Neural cell (in vitro differentiated cells): ENCODE measurements at regions not wholly inside any gene's neighbourhood (a gene's known extent, or its start where the extent isn't known, plus 50 kb on each side); places are given as distances from the start of the nearest gene placed in this dataset.

ENCODE experiments used
- EP300 ChIP-seq: fragments of 450-650 bp; conservative IDR thresholded peaks from 2 replicates; pipeline ENCODE4 v1.6.1; 2014; ENCODE audit warnings: antibody characterized with exemption, mild to moderate bottlenecking, moderate library complexity; ENCODE audit not compliant: poor library complexity, severe bottlenecking
- EZH2 ChIP-seq: fragments of 200-600, 300-800 bp; shearing (Covaris generic), sonication (generic); IDR thresholded peaks from 2 replicates; pipeline ENCODE4 v1.6.1; 2014; ENCODE audit warnings: antibody characterized with exemption, low read length, borderline replicate concordance, mild to moderate bottlenecking; ENCODE audit not compliant: insufficient read depth, poor library complexity, severe bottlenecking
- POLR2AphosphoS5 ChIP-seq: IDR thresholded peaks from 2 replicates; pipeline ENCODE4 v1.6.1; 2012
- RAD21 ChIP-seq: fragments of 450-650 bp; conservative IDR thresholded peaks from 2 replicates; pipeline ENCODE4 v1.6.1; 2014; ENCODE audit warnings: antibody characterized with exemption, mild to moderate bottlenecking, moderate library complexity
- SMC3 ChIP-seq: fragments of 450-650 bp; conservative IDR thresholded peaks from 2 replicates; pipeline ENCODE4 v1.6.1; 2014; ENCODE audit warnings: antibody characterized with exemption, mild to moderate bottlenecking, moderate library complexity; ENCODE audit not compliant: poor library complexity
- TAF1 ChIP-seq: IDR thresholded peaks from 2 replicates; pipeline ENCODE4 v1.6.1; 2012; ENCODE audit warnings: low read depth
- TF ChIP-seq, protein P1 (sequence below): fragments of 450-650 bp; IDR thresholded peaks from 2 replicates; pipeline ENCODE4 v1.5.1; 2014; ENCODE audit warnings: antibody characterized with exemption, mild to moderate bottlenecking, moderate library complexity; ENCODE audit not compliant: poor library complexity, severe bottlenecking
- TF ChIP-seq, protein P2 (sequence below): IDR thresholded peaks from 2 replicates; pipeline ENCODE4 v1.6.1; 2012; ENCODE audit warnings: borderline replicate concordance

DNA sequence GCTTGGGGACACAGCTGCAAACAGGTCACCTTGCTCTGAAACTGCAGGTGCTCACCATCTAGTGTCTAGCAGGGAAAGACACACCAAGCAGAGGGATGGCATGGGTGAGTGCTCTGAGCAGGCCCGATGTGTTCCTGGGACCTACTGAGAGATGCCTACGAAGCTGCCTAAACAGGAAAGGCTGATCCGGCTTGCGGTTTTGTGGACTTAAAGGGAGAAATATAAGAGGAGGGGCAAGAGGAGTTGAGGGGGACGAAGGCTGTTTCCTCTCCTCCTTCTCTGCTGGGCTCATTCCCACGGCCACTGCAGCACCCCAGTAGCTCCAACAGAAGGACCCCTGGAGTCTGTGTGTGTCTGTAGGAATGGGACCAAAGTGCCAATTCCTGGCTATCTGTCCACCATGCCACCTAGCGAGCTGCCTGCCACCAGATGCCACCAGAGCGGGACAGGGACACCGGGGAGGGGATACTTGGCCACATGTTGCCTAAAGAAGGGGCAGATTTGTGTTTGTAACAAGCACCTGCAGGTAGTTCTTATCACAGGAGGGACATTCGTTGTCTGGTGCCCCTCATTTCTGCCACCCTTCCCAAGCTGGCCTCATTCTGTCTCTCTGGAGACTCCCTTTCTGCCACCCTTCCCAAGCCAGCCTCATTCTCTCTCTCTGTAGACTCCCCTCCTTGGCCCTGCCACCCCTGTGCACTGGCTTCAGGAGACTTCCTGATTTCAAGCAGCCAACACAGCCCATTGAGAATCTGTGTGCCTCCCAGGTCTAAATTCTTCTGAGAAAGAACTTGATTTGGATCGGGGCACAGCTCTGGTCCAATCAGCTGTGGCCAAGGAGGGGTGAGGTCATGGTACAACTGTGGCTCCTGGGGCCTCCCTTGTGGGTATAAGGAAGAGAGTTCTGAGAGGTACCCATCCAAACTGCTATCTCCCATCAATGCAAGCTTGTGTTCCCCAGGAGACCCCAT lies 221.8 kb downstream of the ANKRD60 start:
- TF ChIP-seq RAD21 = no peak
- TF ChIP-seq, protein P1, sequence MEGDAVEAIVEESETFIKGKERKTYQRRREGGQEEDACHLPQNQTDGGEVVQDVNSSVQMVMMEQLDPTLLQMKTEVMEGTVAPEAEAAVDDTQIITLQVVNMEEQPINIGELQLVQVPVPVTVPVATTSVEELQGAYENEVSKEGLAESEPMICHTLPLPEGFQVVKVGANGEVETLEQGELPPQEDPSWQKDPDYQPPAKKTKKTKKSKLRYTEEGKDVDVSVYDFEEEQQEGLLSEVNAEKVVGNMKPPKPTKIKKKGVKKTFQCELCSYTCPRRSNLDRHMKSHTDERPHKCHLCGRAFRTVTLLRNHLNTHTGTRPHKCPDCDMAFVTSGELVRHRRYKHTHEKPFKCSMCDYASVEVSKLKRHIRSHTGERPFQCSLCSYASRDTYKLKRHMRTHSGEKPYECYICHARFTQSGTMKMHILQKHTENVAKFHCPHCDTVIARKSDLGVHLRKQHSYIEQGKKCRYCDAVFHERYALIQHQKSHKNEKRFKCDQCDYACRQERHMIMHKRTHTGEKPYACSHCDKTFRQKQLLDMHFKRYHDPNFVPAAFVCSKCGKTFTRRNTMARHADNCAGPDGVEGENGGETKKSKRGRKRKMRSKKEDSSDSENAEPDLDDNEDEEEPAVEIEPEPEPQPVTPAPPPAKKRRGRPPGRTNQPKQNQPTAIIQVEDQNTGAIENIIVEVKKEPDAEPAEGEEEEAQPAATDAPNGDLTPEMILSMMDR = no peak
- no peak for TF ChIP-seq EP300
- no peak for TF ChIP-seq EZH2
- no peak for TF ChIP-seq TAF1
- no peak for TF ChIP-seq POLR2AphosphoS5
- TF ChIP-seq SMC3 = no peak
- TF ChIP-seq, protein P2, sequence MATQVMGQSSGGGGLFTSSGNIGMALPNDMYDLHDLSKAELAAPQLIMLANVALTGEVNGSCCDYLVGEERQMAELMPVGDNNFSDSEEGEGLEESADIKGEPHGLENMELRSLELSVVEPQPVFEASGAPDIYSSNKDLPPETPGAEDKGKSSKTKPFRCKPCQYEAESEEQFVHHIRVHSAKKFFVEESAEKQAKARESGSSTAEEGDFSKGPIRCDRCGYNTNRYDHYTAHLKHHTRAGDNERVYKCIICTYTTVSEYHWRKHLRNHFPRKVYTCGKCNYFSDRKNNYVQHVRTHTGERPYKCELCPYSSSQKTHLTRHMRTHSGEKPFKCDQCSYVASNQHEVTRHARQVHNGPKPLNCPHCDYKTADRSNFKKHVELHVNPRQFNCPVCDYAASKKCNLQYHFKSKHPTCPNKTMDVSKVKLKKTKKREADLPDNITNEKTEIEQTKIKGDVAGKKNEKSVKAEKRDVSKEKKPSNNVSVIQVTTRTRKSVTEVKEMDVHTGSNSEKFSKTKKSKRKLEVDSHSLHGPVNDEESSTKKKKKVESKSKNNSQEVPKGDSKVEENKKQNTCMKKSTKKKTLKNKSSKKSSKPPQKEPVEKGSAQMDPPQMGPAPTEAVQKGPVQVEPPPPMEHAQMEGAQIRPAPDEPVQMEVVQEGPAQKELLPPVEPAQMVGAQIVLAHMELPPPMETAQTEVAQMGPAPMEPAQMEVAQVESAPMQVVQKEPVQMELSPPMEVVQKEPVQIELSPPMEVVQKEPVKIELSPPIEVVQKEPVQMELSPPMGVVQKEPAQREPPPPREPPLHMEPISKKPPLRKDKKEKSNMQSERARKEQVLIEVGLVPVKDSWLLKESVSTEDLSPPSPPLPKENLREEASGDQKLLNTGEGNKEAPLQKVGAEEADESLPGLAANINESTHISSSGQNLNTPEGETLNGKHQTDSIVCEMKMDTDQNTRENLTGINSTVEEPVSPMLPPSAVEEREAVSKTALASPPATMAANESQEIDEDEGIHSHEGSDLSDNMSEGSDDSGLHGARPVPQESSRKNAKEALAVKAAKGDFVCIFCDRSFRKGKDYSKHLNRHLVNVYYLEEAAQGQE = no peak
